Stomach (tissue), 8 donors: ENCODE measurements at regions not wholly inside any gene's neighbourhood (a gene's known extent, or its start where the extent isn't known, plus 50 kb on each side); places are given as distances from the start of the nearest gene placed in this dataset.

ENCODE experiments used
- DNase-seq, 2 donors: peaks; one replicate each; pipeline versions ENCODE4 v3.0.0 to v3.0.0-alpha.2; 2013 to 2019
- H3K27ac ChIP-seq, 5 donors: fragments of 200-600 bp in 4 of 5; sonication (generic) in 4 of 5; one replicate each; pipeline ENCODE4 v1.5.1; 2013 to 2019; ENCODE audit warnings: mild to moderate bottlenecking in 1 of 5, moderate library complexity in 1 of 5
- H3K27me3 ChIP-seq, 3 donors: fragments of 200-600 bp; sonication (generic); one replicate each; pipeline ENCODE4 v1.5.1; 2017 to 2019; ENCODE audit warnings: mixed run types in 1 of 3
- H3K36me3 ChIP-seq, 4 donors: fragments of 200-600 bp; sonication (generic); 1 replicate in 3 of 4; 2 replicates in 1 of 4; pipeline ENCODE4 v1.5.1; 2016 to 2019
- H3K4me1 ChIP-seq, 4 donors: fragments of 200-600 bp; sonication (generic); one replicate each; pipeline ENCODE4 v1.5.1; 2016 to 2019
- H3K4me3 ChIP-seq, 4 donors: fragments of 200-600 bp; sonication (generic) in 3 of 4; one replicate each; pipeline ENCODE4 v1.5.1; 2016 to 2019; ENCODE audit warnings: mild to moderate bottlenecking in 1 of 4
- H3K9me3 ChIP-seq, 4 donors: fragments of 200-600 bp; sonication (generic); one replicate each; pipeline ENCODE4 v1.5.1; 2016 to 2019
- CTCF ChIP-seq, 7 experiments: fragments of 450-650 bp in 4 of 7; fragments of 200-600 bp in 3 of 7; sonication (generic) in 3 of 7; IDR thresholded peaks; one replicate each; pipeline ENCODE4 v1.5.1; 2016 to 2019; ENCODE audit warnings: antibody characterized with exemption in 7 of 7, control low read depth in 2 of 7, mild to moderate bottlenecking in 1 of 7
- EP300 ChIP-seq: sonication (generic); formaldehyde crosslinking; IDR thresholded peaks from one replicate; pipeline ENCODE4 v1.6.1; 2017; ENCODE audit warnings: antibody characterized with exemption
- POLR2A ChIP-seq, 4 donors: fragments of 450-650 bp; IDR thresholded peaks; one replicate each; pipeline ENCODE4 v1.6.1; 2016; ENCODE audit warnings: antibody characterized with exemption in 4 of 4, control low read depth in 2 of 4, mild to moderate bottlenecking in 1 of 4, moderate library complexity in 1 of 4
- POLR2AphosphoS5 ChIP-seq, 3 donors: sonication (generic); formaldehyde crosslinking; IDR thresholded peaks; one replicate each; pipeline ENCODE4 v1.6.1; 2016; ENCODE audit warnings: antibody characterized with exemption in 3 of 3
- WGBS, 5 donors: extraction: QIAGEN DNeasy Blood & Tissue Kit in 3 of 5; methylation state at CpG; one replicate each; pipeline versions ENCODE4 v1.1.5 to v1.1.7; 2013 to 2018; 5-methylcytosine and 5-hydroxymethylcytosine counted together
- intact Hi-C: fragments of 100-400 bp; cut with DNase I; formaldehyde crosslinking; loops from one replicate; pipeline ENCODE4 v1.15.1; 2023; ENCODE audit warnings: low total_unique reads
- donor health status: healthy with polysubstance abuse.
- donor health status: Bipolar disorder and iron deficiency.
- donor health status: healthy.

GRCh38 chr13:109436055-109436622, 350.2 kb downstream of the IRS2 start:
- Histone ChIP-seq H3K9me3 (peaks cover 0 to 9% (median 8%) of the 10 kb centered on the region in 4 donors), H3K27me3 (no peaks in the 10 kb centered on the region), H3K4me3 (no peak overlapping the region), H3K36me3 (no peaks in the 10 kb centered on the region), H3K4me1 (no peaks in the 10 kb centered on the region), H3K27ac (no peak overlapping the region)
- WGBS, 5 donors = 79 to 96% (median 84%) methylated on average over 7 of the region's 7 CpGs
- no peak for DNase-seq
- TF ChIP-seq EP300 (no peak), POLR2A (IDR thresholded peaks at IDR 0.05) (no peak), CTCF (IDR thresholded peaks at IDR 0.05) (no peak), POLR2AphosphoS5 (IDR thresholded peaks at IDR 0.05) (no peak)
- intact Hi-C loops = no loop called here

- Histone ChIP-seq H3K27ac (no peak overlapping the region), H3K36me3 (no peaks in the 10 kb centered on the region), H3K4me3 (no peak overlapping the region), H3K9me3 (peaks cover 0 to 9% (median 8%) of the 10 kb centered on the region in 4 donors), H3K4me1 (no peaks in the 10 kb centered on the region), H3K27me3 (no peaks in the 10 kb centered on the region)
- DNase-seq = no peak
- intact Hi-C loops = no loop called here
- no peak for TF ChIP-seq POLR2A (IDR thresholded peaks at IDR 0.05)
- no peak for TF ChIP-seq EP300
- no peak for TF ChIP-seq CTCF (IDR thresholded peaks at IDR 0.05)
- no peak for TF ChIP-seq POLR2AphosphoS5 (IDR thresholded peaks at IDR 0.05)
- 43 to 61% (median 48%) methylated on average over 2 of the region's 2 CpGs for WGBS, 5 donors
Observed at GRCh38 chr13:109431217-109431616, 355.2 kb downstream of the IRS2 start.

DNA sequence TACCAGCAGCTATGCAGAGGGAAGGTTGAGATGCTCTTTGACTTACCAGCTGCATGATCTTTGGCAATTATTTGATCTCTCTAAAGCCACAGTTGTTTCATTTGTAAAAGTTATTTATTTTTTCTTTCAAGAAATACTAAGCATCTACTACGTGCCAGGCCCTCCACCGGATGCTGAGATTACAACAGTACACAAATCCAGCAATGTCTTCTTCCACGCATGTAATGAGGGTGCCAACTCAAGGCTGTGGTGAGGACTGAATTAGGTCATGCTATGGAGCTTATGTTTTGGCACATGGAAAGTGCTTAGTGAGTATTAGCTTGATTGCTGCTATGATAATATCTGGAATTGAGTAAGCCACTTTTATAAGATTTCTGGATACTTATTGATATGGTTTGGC, 358.2 kb downstream of the IRS2 start:
- no peak for DNase-seq
- TF ChIP-seq CTCF (IDR thresholded peaks at IDR 0.05) (no peak), EP300 (no peak), POLR2A (IDR thresholded peaks at IDR 0.05) (no peak), POLR2AphosphoS5 (IDR thresholded peaks at IDR 0.05) (no peak)
- Histone ChIP-seq H3K27ac (no peak overlapping the region), H3K9me3 (peaks cover 0 to 9% (median 7%) of the 10 kb centered on the region in 4 donors), H3K36me3 (no peaks in the 10 kb centered on the region), H3K4me1 (no peaks in the 10 kb centered on the region), H3K27me3 (no peaks in the 10 kb centered on the region), H3K4me3 (no peak overlapping the region)
- WGBS, 5 donors = 74 to 83% (median 82%) methylated on average over 3 of the region's 3 CpGs
- intact Hi-C loops = no loop called here

- H3K27me3 ChIP-seq = no peaks in the 10 kb centered on the region
- WGBS, 5 donors = 79 to 86% (median 80%) methylated on average over 3 of the region's 3 CpGs
- intact Hi-C loops = no loop called here
- peaks cover 0 to 7% (median 4%) of the 10 kb centered on the region in 4 donors for H3K9me3 ChIP-seq
- H3K36me3 ChIP-seq = no peaks in the 10 kb centered on the region
- no peaks in the 10 kb centered on the region for H3K4me1 ChIP-seq
- no peak overlapping the region for H3K4me3 ChIP-seq
- TF ChIP-seq CTCF (IDR thresholded peaks at IDR 0.05) (no peak), POLR2A (IDR thresholded peaks at IDR 0.05) (no peak), POLR2AphosphoS5 (IDR thresholded peaks at IDR 0.05) (no peak), EP300 (no peak)
- no peak for DNase-seq
- H3K27ac ChIP-seq = no peak overlapping the region
Observed at GRCh38 chr13:109427695-109428094, 358.7 kb downstream of the IRS2 start.
